GM23338 (cell line): ENCODE measurements at regions not wholly inside any gene's neighbourhood (a gene's known extent, or its start where the extent isn't known, plus 50 kb on each side); places are given as distances from the start of the nearest gene placed in this dataset.

Experiments
- ATAC-seq: fragments of 200-7000 bp; cut with Tn5 transposase; 3 replicates; pipeline ENCODE4 v1.9.1; 2020
- DNase-seq: peaks from one replicate; pipeline ENCODE4 v3.0.0-alpha.2; 2015; ENCODE audit warnings: low spot score
- H2AFZ ChIP-seq: fragments of 200-600 bp; sonication (generic); 2 replicates; pipeline ENCODE4 v1.8.0; 2016; ENCODE audit warnings: antibody characterized with exemption, mild to moderate bottlenecking, moderate library complexity
- H3F3A ChIP-seq: fragments of 200-600 bp; sonication (generic); replicated peaks from 2 replicates; pipeline ENCODE4 v1.8.0; 2017; ENCODE audit warnings: antibody characterized with exemption, mixed run types, low read depth
- H3K27ac ChIP-seq: fragments of 200-600 bp; sonication (generic); 2 replicates; pipeline ENCODE4 v1.6.1; 2016; ENCODE audit warnings: low read depth
- H3K27me3 ChIP-seq: fragments of 200-600 bp; sonication (generic); 2 replicates; pipeline ENCODE4 v1.8.0; 2016; ENCODE audit warnings: mild to moderate bottlenecking, mixed run types, moderate library complexity; ENCODE audit not compliant: insufficient read depth
- H3K36me3 ChIP-seq: fragments of 200-600 bp; sonication (generic); 2 replicates; pipeline ENCODE4 v1.8.0; 2016; ENCODE audit warnings: mild to moderate bottlenecking; ENCODE audit not compliant: insufficient read depth
- H3K4me1 ChIP-seq: fragments of 200-600 bp; sonication (generic); 2 replicates; pipeline ENCODE4 v1.8.0; 2016; ENCODE audit warnings: mild to moderate bottlenecking, moderate library complexity; ENCODE audit not compliant: insufficient read depth
- H3K4me2 ChIP-seq: fragments of 200-600 bp; sonication (generic); 2 replicates; pipeline ENCODE4 v1.7.1; 2017; ENCODE audit warnings: mixed run types
- H3K4me3 ChIP-seq: fragments of 200-600 bp; sonication (generic); 2 replicates; pipeline ENCODE4 v1.6.1; 2016; ENCODE audit warnings: mixed run types
- H3K79me2 ChIP-seq: fragments of 200-600 bp; sonication (generic); replicated peaks from 2 replicates; pipeline ENCODE4 v1.8.0; 2017; ENCODE audit warnings: mild to moderate bottlenecking; ENCODE audit not compliant: insufficient read depth
- H3K9me2 ChIP-seq: fragments of 200-600 bp; sonication (generic); 2 replicates; pipeline ENCODE4 v1.8.0; 2017; ENCODE audit not compliant: insufficient read depth
- H4K20me1 ChIP-seq: fragments of 200-600 bp; sonication (generic); replicated peaks from 2 replicates; pipeline ENCODE4 v1.8.0; 2017; ENCODE audit warnings: mild to moderate bottlenecking; ENCODE audit not compliant: insufficient read depth
- H3K27ac Mint-ChIP-seq: 2 replicates; pipeline ENCODE4 v1.8.0; 2020; ENCODE audit warnings: inconsistent platforms, mild to moderate bottlenecking, moderate library complexity, mixed read lengths
- H3K27me3 Mint-ChIP-seq: 3 replicates; pipeline ENCODE4 v1.8.0; 2022; ENCODE audit warnings: low read depth, mild to moderate bottlenecking, moderate library complexity, mixed read lengths, inconsistent platforms; ENCODE audit not compliant: insufficient read depth, poor library complexity
- H3K36me3 Mint-ChIP-seq: 3 replicates; pipeline ENCODE4 v1.8.0; 2021; ENCODE audit warnings: low read depth, mild to moderate bottlenecking, inconsistent platforms, moderate library complexity, mixed read lengths
- H3K4me1 Mint-ChIP-seq: 3 replicates; pipeline ENCODE4 v1.8.0; 2020; ENCODE audit warnings: mild to moderate bottlenecking, inconsistent platforms, mixed read lengths
- H3K4me3 Mint-ChIP-seq: 3 replicates; pipeline ENCODE4 v1.8.0; 2021; ENCODE audit warnings: moderate library complexity, mild to moderate bottlenecking, inconsistent platforms, mixed read lengths
- H3K9me3 Mint-ChIP-seq: 3 replicates; pipeline ENCODE4 v1.8.0; 2020; ENCODE audit warnings: moderate library complexity, mild to moderate bottlenecking, inconsistent platforms, mixed read lengths
- CREB1 ChIP-seq: fragments of 250-450 bp; sonication (Bioruptor Pico); IDR thresholded peaks from 2 replicates; pipeline ENCODE4 v1.5.0; 2020; ENCODE audit warnings: low read depth, mild to moderate bottlenecking, moderate library complexity
- ETS1 ChIP-seq: IDR thresholded peaks from 2 replicates; pipeline ENCODE4 v1.6.1; 2016; ENCODE audit warnings: antibody characterized with exemption
- EZH2 ChIP-seq: fragments of 200-600 bp; sonication (generic); IDR thresholded peaks from one replicate; pipeline ENCODE4 v1.8.0; 2017; ENCODE audit warnings: antibody characterized with exemption, mild to moderate bottlenecking, low read depth; ENCODE audit not compliant: unreplicated experiment
- EZH2phosphoT487 ChIP-seq: fragments of 200-600 bp; sonication (generic); IDR thresholded peaks from one replicate; pipeline ENCODE4 v1.8.1; 2018; ENCODE audit warnings: antibody characterized with exemption; ENCODE audit not compliant: unreplicated experiment
- NANOG ChIP-seq: IDR thresholded peaks from 2 replicates; pipeline ENCODE4 v1.6.1; 2016; ENCODE audit warnings: antibody characterized with exemption, borderline replicate concordance
- POLR2AphosphoS5 ChIP-seq: IDR thresholded peaks from 2 replicates; pipeline ENCODE4 v1.6.1; 2016; ENCODE audit warnings: antibody characterized with exemption, low read depth
- ZNF114 ChIP-seq: fragments of 250-450 bp; sonication (Bioruptor Pico); IDR thresholded peaks from 2 replicates; pipeline ENCODE4 v1.5.0; 2020; ENCODE audit warnings: mild to moderate bottlenecking, moderate library complexity
- ZNF331 ChIP-seq: fragments of 250-450 bp; sonication (Bioruptor Pico); IDR thresholded peaks from 2 replicates; pipeline ENCODE4 v1.5.0; 2020; ENCODE audit warnings: low read depth, mild to moderate bottlenecking, moderate library complexity
- ZNF462 ChIP-seq: fragments of 250-450 bp; sonication (Bioruptor Pico); IDR thresholded peaks from 2 replicates; pipeline ENCODE4 v1.5.0; 2020; ENCODE audit warnings: mild to moderate bottlenecking, moderate library complexity
- TF ChIP-seq, protein P1 (sequence below), 2 experiments: fragments of 200-600 bp in 1 of 2; sonication (generic) in 1 of 2; conservative IDR thresholded peaks; 2 replicates each; pipeline versions ENCODE4 v1.5.1 to v1.6.1; 2016 to 2017; ENCODE audit warnings: antibody characterized with exemption in 2 of 2, low read depth in 2 of 2, mild to moderate bottlenecking in 2 of 2, moderate library complexity in 1 of 2

DNA sequence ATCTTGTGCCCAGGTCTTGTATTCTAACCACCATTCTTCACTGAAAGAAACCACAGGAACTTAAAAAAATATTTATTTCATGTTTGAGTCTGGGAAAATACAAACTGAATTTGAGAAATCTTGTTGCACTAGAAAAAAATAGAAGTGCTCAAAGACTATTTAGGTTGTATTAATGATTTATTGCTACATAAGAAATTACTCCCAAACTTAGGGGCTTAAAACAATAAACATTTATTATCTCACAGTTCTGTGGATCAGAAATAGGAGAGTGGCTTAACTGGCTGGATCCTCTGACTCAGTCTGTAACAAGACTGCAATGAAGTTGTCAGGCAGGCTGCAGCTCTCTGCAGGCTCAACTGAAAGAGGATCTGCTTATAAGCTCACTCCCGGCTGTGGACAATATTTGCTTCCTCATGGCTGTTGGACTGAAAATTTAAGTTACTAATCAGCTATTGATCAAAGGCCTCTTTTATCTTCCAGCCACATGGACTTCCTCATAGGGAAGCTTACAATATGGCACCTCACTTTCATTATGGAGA is 295.4 kb upstream of the FAM241A start (continued):
- TF ChIP-seq, protein P1, sequence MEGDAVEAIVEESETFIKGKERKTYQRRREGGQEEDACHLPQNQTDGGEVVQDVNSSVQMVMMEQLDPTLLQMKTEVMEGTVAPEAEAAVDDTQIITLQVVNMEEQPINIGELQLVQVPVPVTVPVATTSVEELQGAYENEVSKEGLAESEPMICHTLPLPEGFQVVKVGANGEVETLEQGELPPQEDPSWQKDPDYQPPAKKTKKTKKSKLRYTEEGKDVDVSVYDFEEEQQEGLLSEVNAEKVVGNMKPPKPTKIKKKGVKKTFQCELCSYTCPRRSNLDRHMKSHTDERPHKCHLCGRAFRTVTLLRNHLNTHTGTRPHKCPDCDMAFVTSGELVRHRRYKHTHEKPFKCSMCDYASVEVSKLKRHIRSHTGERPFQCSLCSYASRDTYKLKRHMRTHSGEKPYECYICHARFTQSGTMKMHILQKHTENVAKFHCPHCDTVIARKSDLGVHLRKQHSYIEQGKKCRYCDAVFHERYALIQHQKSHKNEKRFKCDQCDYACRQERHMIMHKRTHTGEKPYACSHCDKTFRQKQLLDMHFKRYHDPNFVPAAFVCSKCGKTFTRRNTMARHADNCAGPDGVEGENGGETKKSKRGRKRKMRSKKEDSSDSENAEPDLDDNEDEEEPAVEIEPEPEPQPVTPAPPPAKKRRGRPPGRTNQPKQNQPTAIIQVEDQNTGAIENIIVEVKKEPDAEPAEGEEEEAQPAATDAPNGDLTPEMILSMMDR (conservative IDR thresholded peaks at IDR 0.05; ENCODE audit: low read depth in 2 of 2): no peak
- TF ChIP-seq ZNF114 (CRISPR knock-in tag) (no peak), ETS1 (no peak), ZNF331 (CRISPR knock-in tag) (no peak), EZH2 (no peak), NANOG (no peak)

GRCh38 chr4:111854494-111855087 is 290.7 kb upstream of the FAM241A start:
- H3K4me1 ChIP-seq: no peaks in the 10 kb centered on the region
- no peaks in the 10 kb centered on the region for H3K36me3 ChIP-seq
- Mint-ChIP-seq H3K36me3 (no peaks in the 10 kb centered on the region), H3K27me3 (no peaks in the 10 kb centered on the region), H3K9me3 (no peaks in the 10 kb centered on the region), H3K27ac (no peak overlapping the region), H3K4me3 (no peak overlapping the region), H3K4me1 (no peaks in the 10 kb centered on the region)
- H3K27ac ChIP-seq: no peak overlapping the region
- DNase-seq: peak; percentile 57
- no peaks in the 10 kb centered on the region for H3K27me3 ChIP-seq
- peak; percentile 56; the same call in 2 of the 3 replicates for ATAC-seq
- H3K9me2 ChIP-seq: no peaks in the 10 kb centered on the region
- H2AFZ ChIP-seq: no peak overlapping the region
- no peak overlapping the region for H3K4me3 ChIP-seq
- H3K4me2 ChIP-seq: no peak overlapping the region
- no peaks in the 10 kb centered on the region for H3F3A ChIP-seq
- TF ChIP-seq, protein P1 (conservative IDR thresholded peaks at IDR 0.05; ENCODE audit: low read depth in 2 of 2): peak; percentile 77 to 85
- TF ChIP-seq CREB1: no peak
- no peak for TF ChIP-seq ETS1
- TF ChIP-seq NANOG: no peak
- TF ChIP-seq POLR2AphosphoS5: no peak
- TF ChIP-seq ZNF462: no peak
- TF ChIP-seq ZNF114 (CRISPR knock-in tag): no peak
- no peak for TF ChIP-seq EZH2phosphoT487
- no peaks in the 10 kb centered on the region for H3K79me2 ChIP-seq
- H4K20me1 ChIP-seq: no peaks in the 10 kb centered on the region
